ENCODE measurements at regions not wholly inside any gene's neighbourhood (a gene's known extent, or its start where the extent isn't known, plus 50 kb on each side); places are given as distances from the start of the nearest gene placed in this dataset.

GRCh38 chr11:116282481-116282880 is 490.3 kb downstream of the BUD13 start:
- no peak for ATAC-seq
- TF ChIP-seq CTCF (IDR thresholded peaks at IDR 0.05): no peak
- intact Hi-C loops (cut with DNase I): no loop called here
- H3K27me3 ChIP-seq (ENCODE audit: insufficient read depth in 3 of 3, low read length in 2 of 3): no peaks in the 10 kb centered on the region
- no peaks in the 10 kb centered on the region for H3K9me3 ChIP-seq
- H3K36me3 ChIP-seq (ENCODE audit: insufficient read depth in 1 of 2, low read depth in 1 of 2): no peaks in the 10 kb centered on the region
- no peak for DNase-seq
- no peak overlapping the region for H3K27ac ChIP-seq
- H3K4me3 ChIP-seq: no peak overlapping the region
- 93% methylated on average over 4 of the region's 4 CpGs for WGBS, 3 donors
- H3K4me1 ChIP-seq: no peaks in the 10 kb centered on the region

DNA sequence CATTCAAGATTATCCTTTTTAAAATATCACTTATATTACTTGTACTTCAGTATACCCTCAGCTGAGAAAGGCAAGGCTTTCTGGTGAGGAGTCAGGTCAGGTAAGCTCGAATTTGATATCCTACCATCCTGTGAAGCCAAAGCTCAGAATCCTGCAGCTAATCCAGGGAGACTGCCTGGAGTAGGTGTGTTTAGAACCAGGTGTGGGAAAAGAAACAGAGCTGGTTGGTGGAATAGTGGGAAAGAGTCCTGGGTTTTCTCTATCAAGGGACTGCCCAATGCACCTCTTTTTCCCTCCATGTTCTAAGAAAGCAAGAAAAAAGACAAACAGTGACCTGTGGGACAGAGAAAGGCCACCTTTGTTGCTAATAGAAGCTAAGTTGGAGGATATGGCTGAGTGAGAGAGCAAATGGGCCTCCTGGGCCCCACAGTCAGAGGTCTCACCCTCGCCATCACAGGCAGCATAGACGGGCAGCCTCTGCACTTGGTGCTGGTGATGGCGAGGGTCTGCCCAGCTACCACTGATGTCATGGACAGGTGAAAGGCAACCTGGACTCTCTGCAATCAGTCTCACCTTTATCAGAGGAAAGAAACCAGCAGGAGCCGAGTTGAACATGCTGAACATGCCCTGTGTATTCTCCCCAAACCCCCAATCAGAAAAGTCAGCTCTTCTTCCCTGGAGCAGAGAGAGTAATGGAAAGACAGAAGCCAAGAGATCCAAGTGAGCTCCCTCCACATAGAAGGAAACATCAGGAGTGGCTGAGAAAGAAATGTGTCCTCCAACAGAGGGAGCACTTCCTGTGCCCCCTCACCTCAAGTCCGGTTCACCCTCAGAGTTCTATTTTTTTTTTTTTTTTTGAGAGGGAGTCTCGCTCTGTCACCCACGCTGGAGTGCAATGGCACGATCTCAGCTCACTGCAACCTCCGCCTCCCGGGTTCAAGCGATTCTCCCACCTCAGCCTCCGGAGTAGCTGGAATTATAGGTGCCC is 491.3 kb downstream of the BUD13 start:
- 75 to 87% (median 81%) methylated on average over 12 to 13 of the region's 13 CpGs for WGBS, 3 donors
- Histone ChIP-seq H3K36me3 (ENCODE audit: insufficient read depth in 1 of 2, low read depth in 1 of 2) (no peaks in the 10 kb centered on the region), H3K9me3 (no peaks in the 10 kb centered on the region), H3K27me3 (ENCODE audit: insufficient read depth in 3 of 3, low read length in 2 of 3) (peaks cover 0 to 5% (median 0%) of the 10 kb centered on the region in 3 donors), H3K27ac (no peak overlapping the region), H3K4me3 (no peak overlapping the region), H3K4me1 (no peaks in the 10 kb centered on the region)
- intact Hi-C loops (cut with DNase I): no loop called here
- no peak for TF ChIP-seq CTCF (IDR thresholded peaks at IDR 0.05)
- DNase-seq: no peak
- ATAC-seq: no peak

- ATAC-seq (no peak), DNase-seq (no peak)
- 69 to 80% (median 80%) methylated on average over 4 of the region's 4 CpGs for WGBS, 3 donors
- Histone ChIP-seq H3K36me3 (ENCODE audit: insufficient read depth in 1 of 2, low read depth in 1 of 2) (no peaks in the 10 kb centered on the region), H3K27me3 (ENCODE audit: insufficient read depth in 3 of 3, low read length in 2 of 3) (peaks cover 0 to 5% (median 2%) of the 10 kb centered on the region in 3 donors), H3K9me3 (no peaks in the 10 kb centered on the region), H3K4me1 (no peaks in the 10 kb centered on the region), H3K4me3 (no peak overlapping the region), H3K27ac (no peak overlapping the region)
- intact Hi-C loops (cut with DNase I): loop anchor here (5.0 to 10.0 kb wide), 2 partner anchors 285 to 292 kb away; no protein-coding TSS in a partner anchor
- no peak for TF ChIP-seq CTCF (IDR thresholded peaks at IDR 0.05)
Observed at GRCh38 chr11:116279511-116279910, 493.3 kb downstream of the BUD13 start.

GRCh38 chr11:116278076-116278475 is 494.7 kb downstream of the BUD13 start:
- 65 to 82% (median 81%) methylated on average over 4 of the region's 4 CpGs for WGBS, 3 donors
- no peaks in the 10 kb centered on the region for H3K9me3 ChIP-seq
- DNase-seq: no peak
- no peak overlapping the region for H3K4me3 ChIP-seq
- intact Hi-C loops (cut with DNase I): loop anchor here (5.0 to 10.0 kb wide), 2 partner anchors 283 to 291 kb away; no protein-coding TSS in a partner anchor
- peaks cover 0 to 7% (median 2%) of the 10 kb centered on the region in 3 donors for H3K27me3 ChIP-seq (ENCODE audit: insufficient read depth in 3 of 3, low read length in 2 of 3)
- H3K36me3 ChIP-seq (ENCODE audit: insufficient read depth in 1 of 2, low read depth in 1 of 2): no peaks in the 10 kb centered on the region
- no peak overlapping the region for H3K27ac ChIP-seq
- H3K4me1 ChIP-seq: no peaks in the 10 kb centered on the region
- ATAC-seq: no peak
- TF ChIP-seq CTCF (IDR thresholded peaks at IDR 0.05): no peak
